ENCODE measurements at regions not wholly inside any gene's neighbourhood (a gene's known extent, or its start where the extent isn't known, plus 50 kb on each side); places are given as distances from the start of the nearest gene placed in this dataset.

DNA sequence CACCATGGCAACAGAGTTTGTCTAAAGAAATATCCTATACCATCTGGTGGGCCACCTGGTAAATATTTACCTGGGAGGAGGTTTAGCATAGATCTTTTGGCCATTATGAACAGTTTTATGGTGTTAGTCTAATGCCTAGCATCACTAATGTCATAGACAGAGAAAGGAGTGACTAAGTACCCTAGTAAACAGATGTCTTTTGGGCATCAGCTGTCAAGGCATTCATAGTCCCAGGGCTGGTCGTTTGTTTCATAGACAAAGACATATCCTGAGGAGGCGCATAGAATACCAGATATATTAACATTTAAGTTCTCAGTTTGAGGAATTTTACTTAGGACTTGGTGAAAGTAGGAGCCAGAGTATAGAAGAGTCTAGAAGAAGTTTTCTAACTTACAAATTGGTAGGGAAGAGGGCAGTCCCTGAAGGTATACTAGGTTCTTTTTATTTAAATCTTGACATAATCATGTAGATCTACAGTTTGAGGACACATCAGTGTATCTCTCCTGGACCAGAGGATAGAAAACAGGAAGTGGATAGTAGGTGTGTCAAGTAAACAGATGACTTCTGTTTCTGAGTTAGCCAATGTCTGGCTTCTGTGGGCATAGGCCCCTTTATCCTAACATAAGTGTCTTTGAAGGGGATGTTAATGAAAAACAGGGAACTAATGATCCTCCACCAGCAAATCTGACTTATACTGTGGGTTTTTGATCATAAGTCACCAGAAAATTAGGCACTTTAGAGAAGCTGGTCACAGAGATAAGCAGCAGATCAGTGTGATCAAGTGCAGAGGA is 105.0 kb upstream of the PRSS3 start:
- TF ChIP-seq, protein P1, sequence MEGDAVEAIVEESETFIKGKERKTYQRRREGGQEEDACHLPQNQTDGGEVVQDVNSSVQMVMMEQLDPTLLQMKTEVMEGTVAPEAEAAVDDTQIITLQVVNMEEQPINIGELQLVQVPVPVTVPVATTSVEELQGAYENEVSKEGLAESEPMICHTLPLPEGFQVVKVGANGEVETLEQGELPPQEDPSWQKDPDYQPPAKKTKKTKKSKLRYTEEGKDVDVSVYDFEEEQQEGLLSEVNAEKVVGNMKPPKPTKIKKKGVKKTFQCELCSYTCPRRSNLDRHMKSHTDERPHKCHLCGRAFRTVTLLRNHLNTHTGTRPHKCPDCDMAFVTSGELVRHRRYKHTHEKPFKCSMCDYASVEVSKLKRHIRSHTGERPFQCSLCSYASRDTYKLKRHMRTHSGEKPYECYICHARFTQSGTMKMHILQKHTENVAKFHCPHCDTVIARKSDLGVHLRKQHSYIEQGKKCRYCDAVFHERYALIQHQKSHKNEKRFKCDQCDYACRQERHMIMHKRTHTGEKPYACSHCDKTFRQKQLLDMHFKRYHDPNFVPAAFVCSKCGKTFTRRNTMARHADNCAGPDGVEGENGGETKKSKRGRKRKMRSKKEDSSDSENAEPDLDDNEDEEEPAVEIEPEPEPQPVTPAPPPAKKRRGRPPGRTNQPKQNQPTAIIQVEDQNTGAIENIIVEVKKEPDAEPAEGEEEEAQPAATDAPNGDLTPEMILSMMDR (IDR thresholded peaks at IDR 0.05) = no peak
- TF ChIP-seq POLR2A (IDR thresholded peaks at IDR 0.05) = no peak
